ENCODE measurements at regions not wholly inside any gene's neighbourhood (a gene's known extent, or its start where the extent isn't known, plus 50 kb on each side); places are given as distances from the start of the nearest gene placed in this dataset.
"Not testable (repeated sequence)": the region's sequence is repeated elsewhere in the genome, so short reads cannot be mapped to it uniquely, and the experiment has no call there.

DNA sequence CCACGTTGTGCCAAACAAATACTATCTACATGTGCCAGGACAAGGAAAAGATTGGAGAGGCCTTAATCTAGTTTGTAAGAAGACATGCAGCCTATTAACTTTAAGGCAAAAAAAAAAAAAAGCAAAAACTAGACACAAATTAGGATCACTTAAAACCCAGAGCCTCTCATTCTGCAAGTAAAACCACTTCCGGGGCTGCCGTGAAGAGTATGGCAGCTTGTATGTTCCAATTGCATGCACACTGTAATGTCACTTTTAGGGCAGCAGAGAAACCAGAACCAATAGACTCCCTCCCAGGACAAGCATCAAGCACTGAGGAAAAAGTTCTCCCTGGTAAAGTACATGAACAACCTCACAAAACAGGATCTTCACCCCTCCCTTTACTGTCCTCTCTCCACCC is 70.6 kb downstream of the RSL24D1 start:
- no peak for DNase-seq (ENCODE audit: low spot score)

DNA sequence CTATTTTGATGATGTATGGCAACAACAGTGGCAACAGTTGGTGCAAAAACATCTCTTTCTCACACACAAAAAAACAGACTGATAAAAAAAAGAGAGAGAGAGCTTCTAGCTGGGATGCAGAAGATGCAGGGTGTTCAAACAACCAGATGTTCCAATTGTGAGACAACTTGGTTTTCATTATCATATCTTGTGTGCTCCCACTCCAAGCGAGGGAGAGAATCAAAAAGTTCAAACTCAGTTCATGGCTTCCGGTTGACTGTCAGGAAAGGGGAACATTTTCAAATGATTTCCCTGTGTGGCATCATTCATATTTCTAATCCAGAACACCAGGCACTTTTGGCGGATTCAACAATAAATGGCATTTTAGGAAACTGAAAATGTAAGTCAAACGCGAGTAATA is 72.1 kb downstream of the RSL24D1 start:
- DNase-seq (ENCODE audit: low spot score) = no peak

DNA sequence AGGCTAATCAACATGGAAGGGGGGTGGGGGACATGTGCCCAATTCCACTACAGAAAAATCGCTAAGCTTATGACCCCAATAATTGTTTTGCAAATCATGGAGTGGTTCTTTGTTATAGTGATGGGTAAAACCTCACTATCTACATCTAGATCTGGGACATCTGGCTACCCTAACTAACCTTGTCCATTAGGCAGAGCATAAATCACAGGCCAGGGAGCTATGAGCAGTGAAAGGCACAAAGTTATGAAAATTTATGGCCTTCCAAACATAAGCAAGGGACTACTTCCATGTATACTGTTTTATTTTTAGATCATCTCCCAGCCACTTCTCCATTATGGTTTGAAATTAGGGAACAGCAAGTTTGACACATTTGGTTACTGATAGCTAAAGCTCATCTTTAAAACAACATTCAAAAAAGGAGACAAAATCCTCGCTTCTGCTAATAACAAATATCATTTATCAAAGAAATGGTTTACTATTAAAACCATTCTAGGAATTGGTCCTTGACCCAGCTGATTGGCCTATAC is 78.3 kb downstream of the RSL24D1 start:
- DNase-seq (ENCODE audit: low spot score) = no peak

DNA sequence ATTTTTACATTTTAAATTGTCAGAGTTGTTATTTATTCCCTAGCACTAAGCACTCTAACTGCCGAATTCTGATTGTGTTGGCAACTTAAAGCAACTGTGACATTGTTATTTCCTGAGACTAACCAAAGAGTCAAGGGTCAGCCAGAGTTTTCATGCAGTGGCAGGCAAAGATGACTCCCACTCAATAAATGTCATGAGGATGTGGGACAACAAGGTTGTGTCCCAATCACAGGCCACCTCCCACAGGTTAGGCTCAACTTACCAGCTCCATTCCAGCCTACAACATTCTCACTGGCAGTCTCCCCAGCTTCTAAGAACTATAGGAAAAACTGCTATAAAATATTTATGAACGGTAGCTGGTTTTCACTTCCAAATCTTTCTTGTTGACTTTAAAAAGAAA is 80.1 kb downstream of the RSL24D1 start:
- DNase-seq (ENCODE audit: low spot score) = no peak

DNA sequence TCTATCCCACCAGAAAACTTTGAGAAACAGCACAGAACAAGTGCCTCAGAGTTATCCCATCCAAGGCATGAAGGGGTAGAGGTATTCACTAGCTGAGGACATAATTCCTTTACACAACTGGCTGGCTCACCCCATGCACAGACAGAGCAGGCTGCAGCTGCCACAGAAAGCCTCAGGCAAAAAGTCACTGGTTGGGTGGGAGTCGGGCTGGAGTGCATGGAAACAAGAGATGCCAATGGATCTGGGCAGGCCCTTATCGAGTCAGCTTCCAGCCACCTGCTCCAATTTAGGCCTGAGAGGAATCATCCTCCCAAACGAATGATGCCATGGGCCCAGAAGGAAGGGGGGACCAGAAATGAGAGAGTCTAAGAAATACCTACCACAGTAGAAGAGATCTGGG is 83.0 kb downstream of the RSL24D1 start:
- no peak for DNase-seq (ENCODE audit: low spot score)

DNA sequence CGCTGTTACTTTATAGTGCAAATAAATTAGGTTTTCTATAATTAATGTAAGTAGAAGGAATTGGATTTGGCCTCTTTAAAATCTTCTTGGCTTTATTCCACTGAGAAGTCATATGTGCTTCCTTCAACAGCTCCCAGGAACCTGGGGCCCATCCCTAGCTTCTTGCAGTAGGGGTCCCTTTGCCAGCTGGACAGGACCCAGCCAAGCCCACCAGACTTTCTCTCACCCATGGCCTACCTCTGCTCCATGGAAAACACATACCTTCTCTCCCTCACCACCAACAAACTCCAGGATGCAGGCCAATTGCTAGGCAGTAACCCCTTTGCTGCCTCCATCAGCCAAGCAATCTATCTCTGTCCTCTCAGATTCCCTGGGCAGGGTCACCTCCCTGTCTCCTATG is 84.0 kb downstream of the RSL24D1 start:
- no peak for DNase-seq (ENCODE audit: low spot score)

DNA sequence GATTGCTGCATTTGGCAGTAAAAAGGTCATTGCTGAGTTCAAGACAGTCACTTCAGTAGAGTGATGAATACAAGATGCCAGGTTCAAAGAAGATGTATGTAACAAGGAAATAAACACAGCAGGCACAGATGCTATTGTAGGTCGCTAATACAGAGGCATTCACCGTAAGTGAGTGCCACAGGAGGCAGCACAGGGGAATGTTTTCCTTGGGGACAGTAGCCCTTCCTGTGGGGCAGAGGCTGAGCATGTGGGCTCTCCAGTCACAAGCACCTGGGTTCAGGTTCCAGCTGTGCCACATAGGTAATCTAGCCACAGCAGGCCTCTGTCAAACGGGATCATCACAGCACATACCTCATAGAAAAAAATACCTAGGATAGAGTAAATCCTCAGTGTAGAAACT is 86.3 kb downstream of the RSL24D1 start:
- DNase-seq (ENCODE audit: low spot score) = no peak

DNA sequence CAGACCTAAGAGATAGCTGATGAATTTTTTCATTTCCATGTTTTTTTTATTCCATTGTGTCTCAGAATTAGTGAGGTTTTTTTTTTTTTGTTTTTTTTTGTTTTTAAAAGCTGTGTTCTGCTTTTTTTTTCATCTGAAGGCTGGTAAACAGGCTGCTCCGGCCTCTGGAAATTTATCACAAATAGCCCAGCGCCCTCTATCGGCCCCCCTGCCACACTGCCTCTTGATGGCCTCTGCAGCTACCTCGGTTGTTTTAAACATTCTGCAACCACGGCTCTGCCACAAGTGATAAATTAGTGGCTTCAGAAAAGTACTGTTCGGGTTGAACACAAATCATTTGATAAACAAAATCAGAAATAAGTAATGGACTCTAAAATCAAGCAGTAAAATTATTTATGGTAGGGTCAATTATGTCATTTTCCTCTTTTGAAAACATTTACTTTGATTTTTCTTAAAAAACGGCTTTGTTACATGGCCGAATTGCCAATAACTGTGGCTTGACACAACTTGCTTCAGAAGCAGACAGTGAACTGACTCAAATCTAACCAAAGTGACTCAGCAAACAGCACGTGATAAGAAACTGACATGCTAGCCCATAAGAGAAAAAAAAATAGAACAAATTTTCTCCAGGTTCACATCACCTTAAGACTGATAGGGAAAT is 87.8 kb downstream of the RSL24D1 start:
- DNase-seq (ENCODE audit: low spot score) = peak; percentile 40

DNA sequence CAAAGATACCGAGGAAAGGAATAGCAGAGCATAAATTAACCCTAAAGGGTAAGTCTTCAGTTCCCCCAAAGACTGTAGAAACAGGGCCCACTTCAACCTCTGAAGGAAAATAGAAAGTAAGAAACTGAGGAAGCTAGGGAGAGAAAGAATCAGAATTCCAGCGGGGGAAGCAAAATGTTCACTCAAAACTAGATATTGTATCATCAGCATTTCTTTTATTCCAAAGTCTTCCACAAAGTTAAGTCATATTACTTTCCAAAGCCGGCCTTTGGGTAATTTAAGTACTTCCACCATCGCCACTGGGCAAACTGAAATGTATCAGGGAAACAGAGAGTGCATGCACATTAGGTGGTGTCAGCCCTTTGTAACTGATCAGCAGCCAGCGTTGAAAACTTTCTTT is 88.3 kb downstream of the RSL24D1 start:
- no peak for DNase-seq (ENCODE audit: low spot score)

DNA sequence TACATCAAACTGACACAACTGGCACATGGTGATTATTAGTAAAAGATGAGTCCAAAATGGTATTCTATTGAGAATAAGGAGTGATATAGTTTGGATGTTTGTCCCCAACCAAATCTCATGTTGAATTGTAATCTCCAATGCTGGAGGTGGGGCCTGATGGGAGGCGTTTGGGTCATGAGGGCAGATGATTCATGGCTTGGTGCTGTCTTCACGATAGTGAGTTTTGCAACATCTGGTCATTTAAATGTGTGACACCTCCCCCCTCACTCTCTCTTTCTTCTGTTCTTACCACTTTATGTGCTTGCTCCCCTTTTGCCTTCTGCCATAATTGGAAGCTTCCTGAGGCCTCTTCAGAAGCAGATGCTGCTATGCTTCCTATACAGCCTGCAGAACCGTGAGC is 90.6 kb downstream of the RSL24D1 start:
- no peak for DNase-seq (ENCODE audit: low spot score)

DNA sequence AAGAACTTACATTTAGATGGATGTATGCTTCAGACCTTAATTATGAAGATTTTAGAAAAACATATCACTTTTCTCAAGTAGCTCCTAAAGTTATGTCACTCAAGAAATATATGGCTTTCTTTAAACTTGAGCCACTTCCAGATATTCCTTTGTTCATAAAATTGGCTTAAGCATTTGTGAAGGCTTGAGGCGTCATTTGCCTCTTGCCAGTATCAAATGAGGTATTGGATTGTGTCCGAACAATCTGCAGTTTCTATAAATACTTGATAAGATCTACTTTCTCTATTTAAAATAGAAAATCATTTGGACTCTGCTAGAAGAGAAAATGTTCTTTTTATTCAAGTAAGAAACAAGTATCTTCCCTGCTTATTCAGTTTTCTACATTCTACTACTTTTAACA is 102.6 kb downstream of the RSL24D1 start:
- no peak for DNase-seq (ENCODE audit: low spot score)

DNA sequence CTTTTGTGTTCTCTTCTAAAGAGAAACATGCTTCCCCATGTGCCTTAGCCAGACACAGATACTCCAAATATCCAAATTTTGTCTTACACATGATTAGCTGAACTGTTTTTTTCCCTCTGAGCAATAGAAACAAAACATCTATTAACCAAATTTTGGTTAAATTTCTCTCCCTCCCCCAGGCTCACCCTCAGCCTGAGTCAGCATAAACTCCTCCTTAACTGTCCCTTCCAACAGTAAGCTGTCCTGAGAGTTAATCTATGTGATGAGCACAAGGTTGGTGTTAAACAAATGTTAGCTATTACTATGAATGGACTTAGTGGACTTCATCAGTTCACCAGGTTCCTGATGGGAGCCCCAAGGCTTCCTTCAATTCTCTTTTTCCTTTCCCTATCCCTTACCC is 108.5 kb downstream of the RSL24D1 start:
- no peak for DNase-seq (ENCODE audit: low spot score)

DNA sequence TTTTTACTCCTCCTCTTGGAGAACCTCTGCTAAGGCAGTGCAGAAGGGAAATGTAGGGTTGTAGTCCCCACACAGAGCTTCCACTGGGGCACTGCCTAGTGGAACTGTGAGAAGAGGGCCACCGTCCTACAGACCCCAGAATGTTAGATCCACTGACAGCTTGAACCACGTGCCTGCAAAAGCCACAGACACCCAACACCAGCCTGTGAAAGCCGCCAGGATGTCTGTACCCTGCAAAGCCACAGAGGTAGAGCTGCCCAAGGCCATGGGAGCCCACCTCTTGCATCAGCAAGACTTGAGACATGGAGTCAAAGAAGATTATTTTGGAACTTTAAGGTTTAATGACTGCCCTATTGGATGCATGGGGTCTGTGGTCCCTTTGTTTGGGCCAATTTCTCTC is 112.1 kb downstream of the RSL24D1 start:
- no peak for DNase-seq (ENCODE audit: low spot score)

DNA sequence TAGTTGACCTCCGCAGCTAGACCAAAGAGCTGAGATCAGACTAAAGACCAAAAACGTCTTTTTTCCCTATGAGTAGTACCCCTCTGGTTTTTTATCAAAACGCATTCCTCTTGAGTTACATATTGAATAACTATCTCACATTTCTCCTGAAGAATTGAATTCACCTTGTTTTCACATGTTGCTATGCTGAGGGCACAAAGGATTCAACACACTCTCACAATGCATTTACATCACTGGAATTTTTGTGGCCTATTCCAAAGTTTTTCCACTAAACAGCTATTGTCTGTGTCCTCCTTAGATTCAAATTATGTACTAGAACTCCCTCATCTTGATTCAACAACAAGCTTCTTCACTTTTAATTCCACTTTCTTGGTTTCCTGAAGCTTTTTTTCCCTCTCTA is 112.5 kb downstream of the RSL24D1 start:
- DNase-seq (ENCODE audit: low spot score) = no peak

DNA sequence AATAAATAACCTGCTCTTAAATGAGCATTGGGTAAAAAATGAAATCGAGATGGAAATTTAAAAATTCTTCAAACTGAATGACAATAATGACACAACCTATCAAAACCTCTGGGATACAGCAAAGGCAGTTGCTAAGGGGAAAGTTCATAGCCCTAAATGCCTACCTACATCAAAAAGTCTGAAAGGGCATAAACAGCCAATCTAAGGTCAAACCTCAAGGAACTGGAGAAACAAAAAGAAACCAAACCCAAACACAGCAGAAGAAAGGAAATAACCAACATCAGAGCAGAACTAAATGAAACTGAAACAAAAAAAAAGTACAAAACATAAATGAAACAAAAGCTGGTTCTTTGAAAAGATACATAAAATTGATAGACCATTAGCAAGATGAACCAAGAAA is 119.7 kb downstream of the RSL24D1 start:
- DNase-seq (ENCODE audit: low spot score) = not testable (repeated sequence)

DNA sequence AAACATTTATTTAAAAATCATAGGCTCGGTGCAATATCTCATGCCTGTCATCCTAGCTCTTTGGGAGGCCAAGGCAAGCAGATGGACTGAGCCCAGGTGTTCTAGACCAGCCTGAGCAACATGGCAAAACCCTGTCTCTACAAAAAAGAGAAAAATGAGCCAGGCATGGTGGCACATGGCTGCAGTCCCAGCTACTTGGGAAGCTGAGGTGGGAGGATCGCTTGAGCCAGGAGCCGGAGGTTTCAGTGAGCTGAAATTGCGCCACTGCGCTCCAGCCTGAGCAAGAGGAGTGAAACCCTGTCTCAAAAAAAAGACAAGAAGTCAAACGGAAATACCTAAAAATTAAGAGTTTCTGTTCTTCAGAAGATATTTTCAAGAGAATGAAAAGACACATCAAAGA is 122.3 kb downstream of the RSL24D1 start:
- no peak for DNase-seq (ENCODE audit: low spot score)

DNA sequence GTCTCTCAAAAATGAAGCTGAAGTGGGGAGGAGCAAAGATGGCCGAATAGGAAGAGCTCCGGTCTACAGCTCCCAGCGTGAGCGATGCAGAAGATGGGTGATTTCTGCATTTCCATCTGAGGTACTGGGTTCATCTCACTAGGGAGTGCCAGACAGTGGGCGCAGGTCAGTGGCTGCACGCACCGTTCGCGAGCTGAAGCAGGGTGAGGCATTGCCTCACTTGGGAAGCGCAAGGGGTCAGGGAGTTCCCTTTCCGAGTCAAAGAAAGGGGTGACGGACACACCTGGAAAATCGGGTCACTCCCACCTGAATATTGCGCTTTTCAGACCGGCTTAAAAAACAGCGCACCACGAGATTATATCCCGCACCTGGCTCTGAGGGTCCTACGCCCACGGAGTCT is 132.8 kb downstream of the RSL24D1 start:
- not testable (repeated sequence) for DNase-seq (ENCODE audit: low spot score)

DNA sequence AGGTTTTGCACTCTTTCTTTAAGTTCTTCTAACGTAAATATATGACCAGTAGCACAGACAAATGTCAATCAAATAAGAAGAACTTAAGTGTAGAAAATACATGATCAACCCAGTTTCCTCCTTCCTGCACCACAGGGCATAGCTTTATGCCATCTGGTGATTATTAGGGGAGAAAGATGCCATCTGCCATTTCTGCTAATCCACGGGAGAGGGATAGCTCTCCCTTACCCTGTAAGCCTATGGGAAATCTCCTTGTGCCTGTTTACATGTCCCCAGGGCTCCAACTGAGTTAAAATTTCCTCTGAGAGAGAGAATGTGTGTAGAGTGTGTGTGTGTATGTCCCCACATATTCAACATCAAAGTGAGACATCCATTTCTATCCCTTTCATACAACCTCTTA is 135.9 kb downstream of the RSL24D1 start:
- no peak for DNase-seq (ENCODE audit: low spot score)

DNA sequence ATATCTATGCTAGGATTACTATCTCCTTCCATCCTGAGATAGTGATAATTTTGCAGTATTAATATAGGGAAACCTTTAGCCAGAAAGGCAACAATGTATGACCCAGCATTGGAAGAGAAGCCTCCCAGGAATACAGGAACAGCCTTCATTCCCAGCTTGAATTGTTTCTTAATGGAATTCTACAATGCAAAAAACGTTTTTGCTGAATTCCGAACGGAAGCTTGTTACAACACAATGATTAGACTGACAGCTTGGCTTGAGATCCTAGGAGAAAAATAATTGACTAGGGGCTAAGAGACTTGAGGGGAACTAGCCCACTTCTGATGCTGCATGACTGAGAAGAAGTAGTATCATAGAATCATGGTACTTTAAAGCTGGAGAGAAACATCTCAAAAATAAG is 140.2 kb downstream of the RSL24D1 start:
- no peak for DNase-seq (ENCODE audit: low spot score)

DNA sequence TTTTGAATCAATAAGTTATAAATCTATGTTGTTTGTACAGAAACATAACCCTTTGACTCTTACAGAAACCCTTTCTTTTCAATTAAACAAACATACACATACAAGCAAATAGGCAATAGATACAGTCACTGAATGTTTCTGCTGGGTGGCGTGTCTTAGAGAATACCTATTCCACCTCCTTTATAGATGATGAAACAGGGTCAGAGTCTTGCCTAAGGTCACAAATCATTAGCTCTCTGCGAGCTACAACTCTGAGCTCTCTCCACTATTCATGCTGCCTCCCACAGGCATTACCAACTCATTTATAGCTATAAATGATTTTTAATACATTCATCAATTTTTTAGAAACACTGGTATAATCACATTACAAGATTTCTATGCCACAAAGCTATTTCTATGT is 152.6 kb downstream of the RSL24D1 start:
- DNase-seq (ENCODE audit: low spot score) = no peak

DNA sequence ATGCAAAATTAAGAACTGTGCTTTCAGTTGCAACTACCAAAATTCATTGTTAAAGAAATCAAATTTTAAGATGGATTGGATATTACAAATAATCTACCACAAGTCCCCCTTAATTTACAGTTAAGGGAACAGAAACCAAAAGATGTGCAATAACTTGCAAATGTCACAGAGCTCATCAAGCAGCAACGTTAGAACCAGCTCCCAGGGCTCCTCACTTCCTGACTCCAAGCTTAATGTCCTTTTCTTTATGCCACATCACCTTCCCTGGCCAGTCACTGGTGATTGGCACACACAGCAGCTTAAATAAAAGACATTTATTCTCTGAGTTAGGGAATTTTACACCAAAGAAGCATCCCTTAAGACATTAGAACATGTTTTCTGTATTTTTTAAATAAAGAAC is 159.7 kb downstream of the RSL24D1 start:
- DNase-seq (ENCODE audit: low spot score) = no peak

DNA sequence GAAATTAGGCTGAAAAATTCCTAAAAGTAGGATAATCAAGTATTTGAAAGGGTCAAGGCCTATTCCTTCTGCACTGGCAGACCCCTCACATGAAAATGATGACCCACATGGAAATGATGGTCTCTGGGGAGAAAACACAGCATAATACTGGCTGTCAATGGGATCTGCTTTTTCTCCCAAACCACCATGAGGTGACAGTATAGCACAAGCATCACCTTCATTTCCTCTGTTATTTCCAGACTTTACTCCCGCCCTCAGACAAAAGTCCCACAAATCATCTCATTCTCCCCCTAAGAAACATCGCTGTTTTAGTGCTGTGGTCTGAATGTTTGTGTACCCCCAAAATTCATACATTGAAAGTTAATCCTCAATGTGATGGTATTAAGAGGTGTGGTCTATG is 161.0 kb downstream of the RSL24D1 start:
- DNase-seq (ENCODE audit: low spot score) = no peak

DNA sequence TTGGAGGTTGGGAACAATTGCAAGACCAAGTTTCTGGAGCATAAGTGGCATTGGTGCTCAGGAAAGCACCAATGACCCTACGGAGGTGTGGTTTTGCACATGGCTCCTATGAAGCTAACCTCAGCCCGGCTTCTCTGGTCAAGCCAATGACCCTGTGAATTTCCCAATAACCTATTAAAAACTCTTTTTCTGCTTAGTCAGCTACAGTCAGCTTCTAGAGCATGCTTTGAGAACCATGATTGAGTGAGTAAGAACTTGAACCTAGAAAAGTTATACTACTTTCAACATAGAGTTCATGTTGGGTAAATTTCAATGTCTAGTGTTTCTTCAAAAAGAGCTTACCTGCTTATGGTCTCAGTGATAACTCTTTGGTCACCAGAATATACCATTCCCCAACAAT is 163.2 kb downstream of the RSL24D1 start:
- DNase-seq (ENCODE audit: low spot score) = no peak

DNA sequence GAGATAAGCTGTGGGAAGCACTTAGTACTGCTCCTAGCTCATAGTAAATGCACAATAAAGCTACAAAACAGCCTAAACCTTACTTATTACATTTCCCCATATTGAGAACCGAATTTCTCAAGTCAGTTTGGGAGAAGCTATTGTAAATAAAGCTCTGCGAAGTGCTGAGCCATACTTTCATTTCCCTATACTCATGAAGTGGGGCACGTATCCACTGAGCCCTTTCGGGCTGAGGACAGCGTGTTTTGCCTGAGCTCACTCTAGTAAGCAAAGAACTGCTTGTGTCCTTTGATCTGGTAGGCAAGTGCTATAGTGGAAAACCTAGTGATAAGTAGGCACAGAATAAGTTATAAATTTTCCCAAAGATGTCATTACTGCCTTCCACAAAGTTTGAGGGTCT is 165.0 kb downstream of the RSL24D1 start:
- no peak for DNase-seq (ENCODE audit: low spot score)

DNA sequence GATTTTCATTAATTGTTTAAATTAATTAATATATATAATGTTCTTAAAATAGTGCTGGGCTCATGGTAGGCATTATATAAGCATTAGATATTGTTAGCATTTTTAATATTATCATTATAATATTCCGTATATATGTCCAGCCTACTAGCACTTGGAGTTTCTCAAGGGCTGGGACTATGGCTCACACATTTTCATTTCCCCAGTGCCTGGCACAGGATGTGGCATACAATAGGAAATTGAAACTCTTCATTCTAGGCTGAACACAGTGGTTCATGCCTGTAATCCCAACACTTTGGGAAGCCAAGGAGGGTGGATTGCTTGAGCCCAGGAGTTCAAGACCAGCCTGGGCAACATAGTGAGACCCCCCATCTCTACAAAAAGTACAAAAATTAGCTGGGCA is 170.4 kb downstream of the RSL24D1 start:
- no peak for DNase-seq (ENCODE audit: low spot score)
